ENCODE measurements at regions not wholly inside any gene's neighbourhood (a gene's known extent, or its start where the extent isn't known, plus 50 kb on each side); places are given as distances from the start of the nearest gene placed in this dataset.
A peak's percentile ranks its signal among the peaks of the same experiment; 100 is the strongest.

GRCh38 chr2:235325151-235325550 is 168.7 kb upstream of the AGAP1 start:
- no peak for DNase-seq (ENCODE audit: low read depth)
- no peaks in the 10 kb centered on the region for H3K36me3 ChIP-seq (ENCODE audit: control insufficient read depth, insufficient read depth, low read length)
- no peak overlapping the region for H3K4me3 ChIP-seq (ENCODE audit: low read depth, low read length)
- POLR2A ChIA-PET: no interaction called here
- peaks cover 2% of the 10 kb centered on the region; the same call in 1 of the 2 replicates for H3K27me3 ChIP-seq (ENCODE audit: control insufficient read depth, insufficient read depth, low read length)
- CTCF ChIA-PET: no interaction called here
- TF ChIP-seq, protein P1, sequence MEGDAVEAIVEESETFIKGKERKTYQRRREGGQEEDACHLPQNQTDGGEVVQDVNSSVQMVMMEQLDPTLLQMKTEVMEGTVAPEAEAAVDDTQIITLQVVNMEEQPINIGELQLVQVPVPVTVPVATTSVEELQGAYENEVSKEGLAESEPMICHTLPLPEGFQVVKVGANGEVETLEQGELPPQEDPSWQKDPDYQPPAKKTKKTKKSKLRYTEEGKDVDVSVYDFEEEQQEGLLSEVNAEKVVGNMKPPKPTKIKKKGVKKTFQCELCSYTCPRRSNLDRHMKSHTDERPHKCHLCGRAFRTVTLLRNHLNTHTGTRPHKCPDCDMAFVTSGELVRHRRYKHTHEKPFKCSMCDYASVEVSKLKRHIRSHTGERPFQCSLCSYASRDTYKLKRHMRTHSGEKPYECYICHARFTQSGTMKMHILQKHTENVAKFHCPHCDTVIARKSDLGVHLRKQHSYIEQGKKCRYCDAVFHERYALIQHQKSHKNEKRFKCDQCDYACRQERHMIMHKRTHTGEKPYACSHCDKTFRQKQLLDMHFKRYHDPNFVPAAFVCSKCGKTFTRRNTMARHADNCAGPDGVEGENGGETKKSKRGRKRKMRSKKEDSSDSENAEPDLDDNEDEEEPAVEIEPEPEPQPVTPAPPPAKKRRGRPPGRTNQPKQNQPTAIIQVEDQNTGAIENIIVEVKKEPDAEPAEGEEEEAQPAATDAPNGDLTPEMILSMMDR (IDR thresholded peaks at IDR 0.05; ENCODE audit: insufficient read depth, low read depth, low read length): no peak

GRCh38 chr2:235328991-235329390 is 164.9 kb upstream of the AGAP1 start:
- Histone ChIP-seq H3K36me3 (ENCODE audit: control insufficient read depth, insufficient read depth, low read length) (no peaks in the 10 kb centered on the region), H3K4me3 (ENCODE audit: low read depth, low read length) (no peak overlapping the region), H3K27me3 (ENCODE audit: control insufficient read depth, insufficient read depth, low read length) (peaks cover 2% of the 10 kb centered on the region; the same call in 1 of the 2 replicates)
- TF ChIP-seq, protein P1 (IDR thresholded peaks at IDR 0.05; ENCODE audit: insufficient read depth, low read depth, low read length): no peak
- ChIA-PET POLR2A (no interaction called here), CTCF (no interaction called here)
- DNase-seq (ENCODE audit: low read depth): no peak

GRCh38 chr2:235330775-235331451 is 162.9 kb upstream of the AGAP1 start:
- POLR2A ChIA-PET: no interaction called here
- Histone ChIP-seq H3K4me3 (ENCODE audit: low read depth, low read length) (no peak overlapping the region), H3K36me3 (ENCODE audit: control insufficient read depth, insufficient read depth, low read length) (no peaks in the 10 kb centered on the region), H3K27me3 (ENCODE audit: control insufficient read depth, insufficient read depth, low read length) (no peaks in the 10 kb centered on the region; the same call in 1 of the 2 replicates)
- DNase-seq (ENCODE audit: low read depth): peak; percentile 2
- TF ChIP-seq, protein P1 (IDR thresholded peaks at IDR 0.05; ENCODE audit: insufficient read depth, low read depth, low read length): no peak
- CTCF ChIA-PET: interaction anchor here (0.9 kb wide), 1 partner anchor 47 kb away, joined by 3 read pairs; no protein-coding TSS in a partner anchor

DNA sequence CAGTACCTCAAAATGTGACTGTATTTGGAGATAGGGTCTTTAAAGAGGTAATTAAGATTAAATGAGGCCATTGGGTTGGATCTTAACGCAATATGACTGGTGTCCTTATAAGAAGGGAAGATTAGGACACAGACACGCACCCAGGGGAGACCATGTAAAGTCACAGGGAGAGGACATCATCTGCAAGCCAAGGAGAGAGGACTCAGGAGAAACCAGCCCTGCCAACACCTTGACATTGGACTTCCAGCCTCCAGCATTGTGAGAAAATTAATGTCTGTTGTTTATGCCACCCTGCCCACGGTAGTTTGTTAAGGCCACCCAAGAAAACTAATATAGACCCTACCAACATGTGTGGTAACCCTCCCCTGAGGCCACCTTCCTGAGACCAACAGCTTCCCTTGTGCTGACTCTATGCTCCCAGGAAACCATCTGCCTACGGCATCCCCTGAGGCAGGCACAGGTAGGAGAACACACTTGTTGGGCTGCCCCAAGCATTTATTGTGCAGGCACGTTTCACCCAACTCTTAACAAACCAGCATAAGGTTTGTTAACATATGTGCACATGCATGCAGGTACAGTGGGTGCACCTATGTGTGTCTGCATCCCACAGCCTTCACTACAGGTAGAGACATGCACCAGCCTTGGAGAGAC is 161.5 kb upstream of the AGAP1 start:
- DNase-seq (ENCODE audit: low read depth): no peak
- TF ChIP-seq, protein P1 (IDR thresholded peaks at IDR 0.05; ENCODE audit: insufficient read depth, low read depth, low read length): no peak
- ChIA-PET POLR2A (no interaction called here), CTCF (no interaction called here)
- H3K36me3 ChIP-seq (ENCODE audit: control insufficient read depth, insufficient read depth, low read length): no peaks in the 10 kb centered on the region
- no peak overlapping the region for H3K4me3 ChIP-seq (ENCODE audit: low read depth, low read length)
- no peaks in the 10 kb centered on the region; the same call in 1 of the 2 replicates for H3K27me3 ChIP-seq (ENCODE audit: control insufficient read depth, insufficient read depth, low read length)

GRCh38 chr2:235333076-235333475 is 160.8 kb upstream of the AGAP1 start:
- ChIA-PET POLR2A (no interaction called here), CTCF (no interaction called here)
- Histone ChIP-seq H3K27me3 (ENCODE audit: control insufficient read depth, insufficient read depth, low read length) (no peaks in the 10 kb centered on the region; the same call in 1 of the 2 replicates), H3K36me3 (ENCODE audit: control insufficient read depth, insufficient read depth, low read length) (no peaks in the 10 kb centered on the region), H3K4me3 (ENCODE audit: low read depth, low read length) (no peak overlapping the region)
- DNase-seq (ENCODE audit: low read depth): no peak
- TF ChIP-seq, protein P1 (IDR thresholded peaks at IDR 0.05; ENCODE audit: insufficient read depth, low read depth, low read length): no peak
